Endothelial cell of umbilical vein (primary cell): ENCODE measurements at regions not wholly inside any gene's neighbourhood (a gene's known extent, or its start where the extent isn't known, plus 50 kb on each side); places are given as distances from the start of the nearest gene placed in this dataset.

ENCODE experiments used
- BruUV-seq: library from RNA; stranded (reverse); fragments of 400-500 nt; replicated peaks from 2 replicates; lab custom pipeline; 2021; lab: Mats Ljungman, UMichigan
- CTCF ChIA-PET: fragments of 300-600, 350-600 bp; sonication (Branson Sonifier 250); formaldehyde crosslinking; loops from one replicate; lab custom pipeline; 2021; ENCODE audit warnings: antibody characterized with exemption, inconsistent platforms; lab: Charles Lee
- POLR2A ChIA-PET: fragments of 300-600, 350-600 bp; sonication (Branson Sonifier 250); formaldehyde crosslinking; loops from one replicate; lab custom pipeline; 2021; ENCODE audit warnings: antibody characterized with exemption, inconsistent platforms; lab: Charles Lee
- DNase-seq: peaks from one replicate; pipeline ENCODE4 v3.0.0-alpha.2; 2011; ENCODE audit warnings: low read depth, low spot score
- FAIRE-seq: peaks from 2 replicates; lab custom pipeline; 2011; peaks lifted over from hg19 to GRCh38; lab: Jason Lieb, UNC
- H2AFZ ChIP-seq: 2 replicates; pipeline ENCODE4 v1.6.0; 2012; ENCODE audit warnings: low read depth, low read length, control low read depth, inconsistent platforms
- H3K27ac ChIP-seq: 2 replicates; pipeline ENCODE4 v1.5.1; 2011; ENCODE audit warnings: low read depth, mild to moderate bottlenecking, control low read depth, low read length, moderate library complexity; ENCODE audit not compliant: insufficient read depth
- H3K27me3 ChIP-seq, 2 experiments: 2 replicates each; pipeline versions ENCODE4 v1.6.0 to v1.6.1; 2011; ENCODE audit warnings: low read length in 2 of 2, mixed read lengths in 1 of 2; ENCODE audit not compliant: control insufficient read depth in 2 of 2, insufficient read depth in 2 of 2
- H3K36me3 ChIP-seq, 2 experiments: 2 replicates in 1 of 2; 3 replicates in 1 of 2; pipeline ENCODE4 v1.5.1; 2011; ENCODE audit warnings: low read length in 2 of 2, mild to moderate bottlenecking in 1 of 2, moderate library complexity in 1 of 2; ENCODE audit not compliant: control insufficient read depth in 2 of 2, insufficient read depth in 2 of 2; ENCODE audit errors: extremely low read depth in 1 of 2
- H3K4me1 ChIP-seq: 3 replicates; pipeline ENCODE4 v1.5.1; 2011; ENCODE audit warnings: mild to moderate bottlenecking, low read length; ENCODE audit not compliant: control insufficient read depth, insufficient read depth; ENCODE audit errors: extremely low read depth
- H3K4me2 ChIP-seq: 2 replicates; pipeline ENCODE4 v1.6.1; 2011; ENCODE audit warnings: low read length, control low read depth, mixed read lengths; ENCODE audit not compliant: insufficient read depth
- H3K4me3 ChIP-seq, 3 experiments: fragments of 200-600 bp in 1 of 3; sonication (generic), shearing (Covaris generic) in 1 of 3; replicated peaks in 1 of 3; 2 replicates each; pipeline ENCODE4 v1.5.1; 2011 to 2016; ENCODE audit warnings: control low read depth in 3 of 3, low read length in 3 of 3, mild to moderate bottlenecking in 2 of 3, inconsistent platforms in 1 of 3, low read depth in 1 of 3, moderate library complexity in 1 of 3; ENCODE audit not compliant: insufficient read depth in 1 of 3
- H3K79me2 ChIP-seq: 2 replicates; pipeline ENCODE4 v1.6.0; 2012; ENCODE audit warnings: low read length, inconsistent platforms; ENCODE audit not compliant: control insufficient read depth, insufficient read depth
- H3K9ac ChIP-seq: replicated peaks from 2 replicates; pipeline ENCODE3; 2011; ENCODE audit warnings: low read length, control low read depth; ENCODE audit not compliant: insufficient read depth; ENCODE audit errors: extremely low read depth
- H3K9me1 ChIP-seq: replicated peaks from 3 replicates; pipeline ENCODE4 v1.6.0; 2011; ENCODE audit warnings: mild to moderate bottlenecking, low read length; ENCODE audit not compliant: control insufficient read depth, insufficient read depth; ENCODE audit errors: extremely low read depth
- H3K9me3 ChIP-seq: replicated peaks from 2 replicates; pipeline ENCODE4 v1.5.1; 2012; ENCODE audit warnings: low read length, inconsistent platforms; ENCODE audit not compliant: control insufficient read depth, insufficient read depth
- H4K20me1 ChIP-seq: replicated peaks from 2 replicates; pipeline ENCODE3; 2011; ENCODE audit warnings: mild to moderate bottlenecking, low read length; ENCODE audit not compliant: control insufficient read depth, insufficient read depth; ENCODE audit errors: extremely low read depth
- EZH2 ChIP-seq: IDR thresholded peaks from 2 replicates; pipeline ENCODE4 v1.6.1; 2012; ENCODE audit warnings: borderline replicate concordance, low read depth, mild to moderate bottlenecking, moderate library complexity, low read length, inconsistent platforms; ENCODE audit not compliant: severe bottlenecking
- FOS ChIP-seq: IDR thresholded peaks from 2 replicates; pipeline ENCODE4 v1.6.1; 2011; ENCODE audit warnings: mild to moderate bottlenecking, low read length, moderate library complexity, borderline replicate concordance; ENCODE audit not compliant: insufficient read depth
- GATA2 ChIP-seq: IDR thresholded peaks from 2 replicates; pipeline ENCODE4 v1.7.0; 2011; ENCODE audit warnings: low read depth, mild to moderate bottlenecking, moderate library complexity, mixed read lengths, low read length; ENCODE audit not compliant: insufficient read length, insufficient read depth
- JUN ChIP-seq: IDR thresholded peaks from 2 replicates; pipeline ENCODE4 v1.6.1; 2011; ENCODE audit warnings: borderline replicate concordance, low read depth; ENCODE audit not compliant: insufficient read length, insufficient read depth
- MYC ChIP-seq: IDR thresholded peaks from one replicate; pipeline ENCODE4 v1.6.1; 2011; ENCODE audit warnings: mild to moderate bottlenecking, low read depth, low read length
- POLR2A ChIP-seq: IDR thresholded peaks from 2 replicates; pipeline ENCODE4 v1.6.1; 2012; ENCODE audit warnings: low read depth, mild to moderate bottlenecking, control low read depth, low read length
- POLR2AphosphoS5 ChIP-seq: IDR thresholded peaks from 2 replicates; pipeline ENCODE4 v1.6.1; 2012; ENCODE audit warnings: low read depth, mild to moderate bottlenecking, control low read depth, low read length, moderate library complexity; ENCODE audit not compliant: insufficient read depth
- dilution Hi-C: fragments of 300-500 bp; cut with MboI; formaldehyde crosslinking; loops from one replicate; pipeline ENCODE4 v1.15.0; 2019; ENCODE audit warnings: low sequenced_read_pairs; ENCODE audit not compliant: extremely low pct_ligation_motif_present
- intact Hi-C: fragments of 100-400 bp; cut with micrococcal nuclease; formaldehyde crosslinking; loops from one replicate; pipeline ENCODE4 v1.10.0; 2022
- TF ChIP-seq, protein P1 (sequence below), 2 donors: IDR thresholded peaks; 1 replicate in 1 of 2; 2 replicates in 1 of 2; pipeline ENCODE4 v1.5.1; 2011; ENCODE audit warnings: low read length in 2 of 2, mild to moderate bottlenecking in 2 of 2, moderate library complexity in 2 of 2, control low read depth in 1 of 2, inconsistent platforms in 1 of 2, low read depth in 1 of 2; ENCODE audit not compliant: insufficient read depth in 1 of 2; ENCODE audit errors: extremely low read depth in 1 of 2
- TF ChIP-seq, protein P2 (sequence below): IDR thresholded peaks from 2 replicates; pipeline ENCODE4 v1.6.1; 2011; ENCODE audit not compliant: insufficient read depth, insufficient read length

DNA sequence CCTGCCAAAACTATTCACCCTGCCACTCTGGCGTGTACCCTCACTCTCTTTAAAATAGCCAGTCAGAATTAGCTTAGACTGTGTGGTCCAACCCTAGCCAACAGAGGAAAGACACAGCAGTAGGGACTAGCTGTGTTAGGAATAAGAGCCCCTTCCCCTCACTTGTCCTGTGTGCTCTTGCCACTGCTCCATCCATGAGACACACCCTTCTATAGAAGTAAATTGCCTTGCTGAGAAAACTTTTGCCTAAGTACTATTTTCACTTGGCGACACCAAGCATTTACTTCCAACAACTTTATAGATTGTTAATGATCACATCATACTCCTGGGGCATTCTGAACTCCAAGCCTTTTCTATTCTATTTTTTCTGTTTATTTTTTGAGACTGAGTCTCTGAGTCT lies 170.2 kb upstream of the TRIM24 start:
- H3K36me3 ChIP-seq: no peaks in the 10 kb centered on the region
- no peak overlapping the region for H3K4me3 ChIP-seq
- no peak for TF ChIP-seq GATA2
- TF ChIP-seq EZH2: no peak
- TF ChIP-seq, protein P1, sequence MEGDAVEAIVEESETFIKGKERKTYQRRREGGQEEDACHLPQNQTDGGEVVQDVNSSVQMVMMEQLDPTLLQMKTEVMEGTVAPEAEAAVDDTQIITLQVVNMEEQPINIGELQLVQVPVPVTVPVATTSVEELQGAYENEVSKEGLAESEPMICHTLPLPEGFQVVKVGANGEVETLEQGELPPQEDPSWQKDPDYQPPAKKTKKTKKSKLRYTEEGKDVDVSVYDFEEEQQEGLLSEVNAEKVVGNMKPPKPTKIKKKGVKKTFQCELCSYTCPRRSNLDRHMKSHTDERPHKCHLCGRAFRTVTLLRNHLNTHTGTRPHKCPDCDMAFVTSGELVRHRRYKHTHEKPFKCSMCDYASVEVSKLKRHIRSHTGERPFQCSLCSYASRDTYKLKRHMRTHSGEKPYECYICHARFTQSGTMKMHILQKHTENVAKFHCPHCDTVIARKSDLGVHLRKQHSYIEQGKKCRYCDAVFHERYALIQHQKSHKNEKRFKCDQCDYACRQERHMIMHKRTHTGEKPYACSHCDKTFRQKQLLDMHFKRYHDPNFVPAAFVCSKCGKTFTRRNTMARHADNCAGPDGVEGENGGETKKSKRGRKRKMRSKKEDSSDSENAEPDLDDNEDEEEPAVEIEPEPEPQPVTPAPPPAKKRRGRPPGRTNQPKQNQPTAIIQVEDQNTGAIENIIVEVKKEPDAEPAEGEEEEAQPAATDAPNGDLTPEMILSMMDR (IDR thresholded peaks at IDR 0.05; ENCODE audit: extremely low read depth in 1 of 2, insufficient read depth in 1 of 2, low read depth in 1 of 2, low read length in 2 of 2): no peak
- TF ChIP-seq, protein P2, sequence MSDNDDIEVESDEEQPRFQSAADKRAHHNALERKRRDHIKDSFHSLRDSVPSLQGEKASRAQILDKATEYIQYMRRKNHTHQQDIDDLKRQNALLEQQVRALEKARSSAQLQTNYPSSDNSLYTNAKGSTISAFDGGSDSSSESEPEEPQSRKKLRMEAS: no peak
- TF ChIP-seq JUN: no peak
- no peak for TF ChIP-seq POLR2AphosphoS5
- no peak for TF ChIP-seq FOS
- no peak for TF ChIP-seq POLR2A
- TF ChIP-seq MYC: no peak
- no TSS peak for BruUV-seq
- H3K27ac ChIP-seq: no peak overlapping the region
- intact Hi-C loops (no loop called here), dilution Hi-C loops (no loop called here)
- ChIA-PET POLR2A (no interaction called here), CTCF (no interaction called here)
- peaks cover 3% of the 10 kb centered on the region for H3K4me1 ChIP-seq
- no peaks in the 10 kb centered on the region for H3K9me3 ChIP-seq
- no peaks in the 10 kb centered on the region for H3K79me2 ChIP-seq
- no peaks in the 10 kb centered on the region for H4K20me1 ChIP-seq
- no peak for FAIRE-seq
- no peaks in the 10 kb centered on the region for H3K27me3 ChIP-seq
- no peak overlapping the region for H2AFZ ChIP-seq
- H3K9ac ChIP-seq: no peak overlapping the region
- H3K4me2 ChIP-seq: no peak overlapping the region
- no peaks in the 10 kb centered on the region for H3K9me1 ChIP-seq
- DNase-seq: no peak
